MCF 10A (cell line): ENCODE measurements at regions not wholly inside any gene's neighbourhood (a gene's known extent, or its start where the extent isn't known, plus 50 kb on each side); places are given as distances from the start of the nearest gene placed in this dataset.

ENCODE experiments used
- BruUV-seq: library from RNA; stranded (reverse); fragments of 400-500 nt; replicated peaks from 2 replicates; lab custom pipeline; 2021; lab: Mats Ljungman, UMichigan
- CTCF ChIA-PET: fragments of 300-600 bp; sonication (Branson Sonifier 250); formaldehyde crosslinking; extraction: SDS; loops from one replicate; lab custom pipeline; 2021; ENCODE audit warnings: antibody characterized with exemption, inconsistent platforms; lab: Yijun Ruan, JAX
- POLR2A ChIA-PET: fragments of 300-600, 350-650 bp; sonication (Branson Sonifier 250); formaldehyde crosslinking; extraction: SDS; loops from one replicate; lab custom pipeline; 2020; ENCODE audit warnings: antibody characterized with exemption, inconsistent platforms; lab: Yijun Ruan, JAX
- DNase-seq: peaks from one replicate; pipeline ENCODE4 v3.0.0-alpha.2; 2018; ENCODE audit not compliant: unreplicated experiment
- H3K27ac Mint-ChIP-seq: one replicate; pipeline ENCODE4 v1.8.0; 2022; ENCODE audit warnings: mild to moderate bottlenecking, low read depth, mixed read lengths; ENCODE audit not compliant: unreplicated experiment
- H3K27me3 Mint-ChIP-seq: one replicate; pipeline ENCODE4 v1.8.0; 2022; ENCODE audit warnings: mixed read lengths; ENCODE audit not compliant: insufficient read depth, unreplicated experiment
- H3K36me3 Mint-ChIP-seq: one replicate; pipeline ENCODE4 v1.8.0; 2022; ENCODE audit warnings: mild to moderate bottlenecking, moderate library complexity, mixed read lengths; ENCODE audit not compliant: insufficient read depth, unreplicated experiment
- H3K4me1 Mint-ChIP-seq: one replicate; pipeline ENCODE4 v1.8.0; 2022; ENCODE audit warnings: mixed read lengths; ENCODE audit not compliant: insufficient read depth, unreplicated experiment
- H3K4me3 Mint-ChIP-seq: one replicate; pipeline ENCODE4 v1.8.0; 2022; ENCODE audit warnings: mild to moderate bottlenecking, moderate library complexity, mixed read lengths; ENCODE audit not compliant: unreplicated experiment
- H3K9me3 Mint-ChIP-seq: one replicate; pipeline ENCODE4 v1.8.0; 2022; ENCODE audit warnings: mixed read lengths; ENCODE audit not compliant: unreplicated experiment
- CTCF ChIP-seq: fragments of 200-600 bp; IDR thresholded peaks from one replicate; pipeline ENCODE4 v1.8.0; 2022; ENCODE audit warnings: antibody characterized with exemption, mild to moderate bottlenecking; ENCODE audit not compliant: unreplicated experiment
- intact Hi-C: fragments of 100-400 bp; cut with micrococcal nuclease; formaldehyde crosslinking; loops from 2 replicates; pipeline ENCODE4 v1.14.1; 2022

GRCh38 chr14:49954171-49954631 lies 61.3 kb downstream of the ARF6 start:
- Mint-ChIP-seq H3K27me3 (no peaks in the 10 kb centered on the region), H3K4me1 (peaks cover 17% of the 10 kb centered on the region), H3K9me3 (no peaks in the 10 kb centered on the region), H3K4me3 (no peak overlapping the region), H3K36me3 (no peaks in the 10 kb centered on the region), H3K27ac (peak overlapping the region; percentile 23)
- intact Hi-C loops, result no loop called here
- BruUV-seq, result no TSS peak
- POLR2A ChIA-PET, result interaction anchor here (0.5 to 13.5 kb wide), 15 partner anchors 7 to 287 kb away, joined by 3 to 222 read pairs (median 6); partner anchors contain the start of gene ARF6
- DNase-seq, result no peak
- CTCF ChIA-PET, result interaction anchor here (0.9 to 1.8 kb wide), 5 partner anchors 18 to 89 kb away, joined by 3 to 5 read pairs (median 3); no protein-coding TSS in a partner anchor
- TF ChIP-seq CTCF, result no peak

GRCh38 chr14:49955024-49955423 lies 62.1 kb downstream of the ARF6 start:
- ChIA-PET POLR2A (interaction anchor here (1.8 to 13.5 kb wide), 5 partner anchors 19 to 87 kb away, joined by 3 to 222 read pairs (median 59); no protein-coding TSS in a partner anchor), CTCF (interaction anchor here (0.6 to 1.8 kb wide), 2 partner anchors 47 to 157 kb away, joined by 3 read pairs; no protein-coding TSS in a partner anchor)
- H3K4me3 Mint-ChIP-seq, result no peak overlapping the region
- H3K27ac Mint-ChIP-seq, result peak overlapping the region; percentile 23
- H3K4me1 Mint-ChIP-seq, result peaks cover 16% of the 10 kb centered on the region
- intact Hi-C loops, result no loop called here
- BruUV-seq, result no TSS peak
- H3K36me3 Mint-ChIP-seq, result no peaks in the 10 kb centered on the region
- no peaks in the 10 kb centered on the region for H3K27me3 Mint-ChIP-seq
- TF ChIP-seq CTCF, result no peak
- DNase-seq, result no peak
- no peaks in the 10 kb centered on the region for H3K9me3 Mint-ChIP-seq

GRCh38 chr14:49957089-49957852 lies 64.4 kb downstream of the ARF6 start:
- intact Hi-C loops, result no loop called here
- ChIA-PET POLR2A (interaction anchor here (7.2 to 13.5 kb wide), 2 partner anchors 7 to 17 kb away, joined by 98 to 189 read pairs; no protein-coding TSS in a partner anchor), CTCF (interaction anchor here (0.6 to 0.7 kb wide), 2 partner anchors 18 to 39 kb away, joined by 3 read pairs; no protein-coding TSS in a partner anchor)
- no peak for DNase-seq
- Mint-ChIP-seq H3K4me1 (peaks cover 17% of the 10 kb centered on the region), H3K9me3 (no peaks in the 10 kb centered on the region), H3K36me3 (no peaks in the 10 kb centered on the region), H3K4me3 (no peak overlapping the region), H3K27me3 (no peaks in the 10 kb centered on the region), H3K27ac (no peak overlapping the region)
- no TSS peak for BruUV-seq
- no peak for TF ChIP-seq CTCF

- no TSS peak for BruUV-seq
- ChIA-PET CTCF (interaction anchor here (1.2 to 1.4 kb wide), 2 partner anchors 40 to 95 kb away, joined by 3 read pairs; no protein-coding TSS in a partner anchor), POLR2A (interaction anchor here (0.7 to 7.2 kb wide), 6 partner anchors 10 to 68 kb away, joined by 3 to 98 read pairs (median 34); no protein-coding TSS in a partner anchor)
- Mint-ChIP-seq H3K4me3 (no peak overlapping the region), H3K27me3 (no peaks in the 10 kb centered on the region), H3K27ac (no peak overlapping the region), H3K4me1 (peaks cover 31% of the 10 kb centered on the region), H3K9me3 (no peaks in the 10 kb centered on the region), H3K36me3 (no peaks in the 10 kb centered on the region)
- intact Hi-C loops, result loop anchor here (5.0 kb wide), 2 partner anchors 42 to 63 kb away; no protein-coding TSS in a partner anchor
- no peak for DNase-seq
- no peak for TF ChIP-seq CTCF
These were observed 67.0 kb downstream of the ARF6 start for GRCh38 chr14:49959822-49960408.
